MM.1S (cell line): ENCODE measurements at regions not wholly inside any gene's neighbourhood (a gene's known extent, or its start where the extent isn't known, plus 50 kb on each side); places are given as distances from the start of the nearest gene placed in this dataset.

ENCODE experiments used
- CTCF ChIP-seq: fragments of 300-600 bp; sonication (generic); IDR thresholded peaks from 2 replicates; pipeline ENCODE4 v1.5.1; 2016; ENCODE audit warnings: antibody characterized with exemption, low read length, mixed read lengths
- EZH2 ChIP-seq: fragments of 300-600 bp; sonication (generic); optimal IDR thresholded peaks from 2 replicates; pipeline ENCODE3; 2017; ENCODE audit warnings: low read depth, mild to moderate bottlenecking, antibody characterized with exemption, low read length, mixed read lengths
- EZH2phosphoT487 ChIP-seq: fragments of 300-600 bp; sonication (generic); IDR thresholded peaks from 2 replicates; pipeline ENCODE4 v1.6.1; 2018; ENCODE audit warnings: antibody characterized with exemption, low read length

GRCh38 chr20:55678126-55678525 is 327.2 kb downstream of the CBLN4 start:
- TF ChIP-seq CTCF (no peak), EZH2 (no peak), EZH2phosphoT487 (no peak)
